ENCODE measurements at regions not wholly inside any gene's neighbourhood (a gene's known extent, or its start where the extent isn't known, plus 50 kb on each side); places are given as distances from the start of the nearest gene placed in this dataset.
A peak's percentile ranks its signal among the peaks of the same experiment; 100 is the strongest.

GRCh38 chr1:29698033-29698432 is 461.7 kb downstream of the PTPRU start:
- TF ChIP-seq CTCF (IDR thresholded peaks at IDR 0.05; ENCODE audit: low read depth, low read length) (peak; percentile 34), POLR2A (IDR thresholded peaks at IDR 0.05; ENCODE audit: extremely low read depth, insufficient read length) (no peak), MYC (IDR thresholded peaks at IDR 0.05; ENCODE audit: low read depth, low read length) (no peak)

Data from NB4 (cell line).